GM03348 (cell line): ENCODE measurements at regions not wholly inside any gene's neighbourhood (a gene's known extent, or its start where the extent isn't known, plus 50 kb on each side); places are given as distances from the start of the nearest gene placed in this dataset.
"Not testable (repeated sequence)": the region's sequence is repeated elsewhere in the genome, so short reads cannot be mapped to it uniquely, and the experiment has no call there.

Experiments used
- DNase-seq: peaks from one replicate; pipeline ENCODE4 v3.0.0; 2012; ENCODE audit warnings: low spot score

- no peak for DNase-seq
Observed at GRCh38 chr2:182638667-182639066, 77.4 kb upstream of the DNAJC10 start.

GRCh38 chr2:182639971-182640370 lies 76.1 kb upstream of the DNAJC10 start:
- DNase-seq, result no peak

- DNase-seq, result peak; percentile 43
Observed at GRCh38 chr2:182642328-182642727, 73.7 kb upstream of the DNAJC10 start.

GRCh38 chr2:182646763-182647498 lies 69.1 kb upstream of the DNAJC10 start:
- DNase-seq, result no peak

GRCh38 chr2:182647499-182647787 lies 68.6 kb upstream of the DNAJC10 start:
- DNase-seq, result no peak

- DNase-seq, result peak; percentile 22
Observed at GRCh38 chr2:182649316-182649715, 66.7 kb upstream of the DNAJC10 start.

GRCh38 chr2:182650704-182651103 lies 65.4 kb upstream of the DNAJC10 start:
- DNase-seq, result peak; percentile 61

GRCh38 chr2:182652326-182652725 lies 63.7 kb upstream of the DNAJC10 start:
- no peak for DNase-seq

GRCh38 chr2:182655750-182656149 lies 60.3 kb upstream of the DNAJC10 start:
- no peak for DNase-seq

- no peak for DNase-seq
Observed at GRCh38 chr2:182664212-182664611, 51.8 kb upstream of the DNAJC10 start.

GRCh38 chr2:182665500-182665899 lies 50.6 kb upstream of the DNAJC10 start:
- DNase-seq, result not testable (repeated sequence)
